Spleen (tissue), 11 donors: ENCODE measurements at regions not wholly inside any gene's neighbourhood (a gene's known extent, or its start where the extent isn't known, plus 50 kb on each side); places are given as distances from the start of the nearest gene placed in this dataset.
"Not testable (repeated sequence)": the region's sequence is repeated elsewhere in the genome, so short reads cannot be mapped to it uniquely, and the experiment has no call there.

Experiments used
- DNase-seq: peaks from one replicate; pipeline ENCODE4 v3.0.0-alpha.2; 2020
- H3K27ac ChIP-seq, 8 donors: fragments of 200-600 bp; sonication (generic) in 7 of 8; 1 replicate in 4 of 8; 2 replicates in 4 of 8; pipeline versions ENCODE4 v1.5.0 to v1.8.0; 2016 to 2021; ENCODE audit warnings: inconsistent platforms in 4 of 8, mild to moderate bottlenecking in 4 of 8, moderate library complexity in 1 of 8
- H3K27me3 ChIP-seq, 7 donors: fragments of 200-600 bp; sonication (generic) in 6 of 7; replicated peaks in 1 of 7; 1 replicate in 4 of 7; 2 replicates in 3 of 7; pipeline versions ENCODE4 v1.5.0 to v1.8.0; 2016 to 2021; ENCODE audit warnings: inconsistent platforms in 3 of 7, mild to moderate bottlenecking in 1 of 7
- H3K36me3 ChIP-seq, 6 donors: fragments of 200-600 bp; sonication (generic) in 5 of 6; 1 replicate in 4 of 6; 2 replicates in 2 of 6; pipeline versions ENCODE4 v1.5.0 to v1.8.0; 2016 to 2021; ENCODE audit warnings: inconsistent platforms in 2 of 6
- H3K4me1 ChIP-seq, 6 donors: fragments of 200-600 bp; sonication (generic) in 5 of 6; 1 replicate in 3 of 6; 2 replicates in 3 of 6; pipeline versions ENCODE4 v1.5.0 to v1.8.0; 2016 to 2021; ENCODE audit warnings: inconsistent platforms in 3 of 6
- H3K4me3 ChIP-seq, 8 donors: fragments of 200-600 bp; sonication (generic) in 7 of 8; 1 replicate in 4 of 8; 2 replicates in 4 of 8; pipeline versions ENCODE4 v1.5.0 to v1.8.0; 2016 to 2021; ENCODE audit warnings: inconsistent platforms in 4 of 8, mild to moderate bottlenecking in 4 of 8, moderate library complexity in 2 of 8
- H3K9me3 ChIP-seq, 8 donors: fragments of 200-600 bp; sonication (generic) in 7 of 8; 1 replicate in 4 of 8; 2 replicates in 4 of 8; pipeline versions ENCODE4 v1.5.0 to v1.8.0; 2016 to 2021; ENCODE audit warnings: inconsistent platforms in 4 of 8
- POLR2A ChIP-seq, 3 donors: fragments of 450-650 bp; IDR thresholded peaks; one replicate each; pipeline ENCODE4 v1.5.1; 2017; ENCODE audit warnings: antibody characterized with exemption in 3 of 3, mild to moderate bottlenecking in 1 of 3
- POLR2AphosphoS5 ChIP-seq, 3 donors: sonication (generic); formaldehyde crosslinking; IDR thresholded peaks; one replicate each; pipeline ENCODE4 v1.5.1; 2017; ENCODE audit warnings: antibody characterized with exemption in 3 of 3
- WGBS, 5 donors: extraction: QIAGEN DNeasy Blood & Tissue Kit in 3 of 5; methylation state at CpG; one replicate each; pipeline versions ENCODE4 v1.1.5 to v1.1.7; 2013 to 2018; 5-methylcytosine and 5-hydroxymethylcytosine counted together
- intact Hi-C: fragments of 100-400 bp; cut with DNase I; formaldehyde crosslinking; loops from one replicate; pipeline ENCODE4 v1.15.0; 2023; ENCODE audit warnings: low total_unique reads
- TF ChIP-seq, protein P1 (sequence below), 11 experiments: fragments of 200-600 bp in 7 of 11; fragments of 450-650 bp in 4 of 11; sonication (generic) in 4 of 11; IDR thresholded peaks in 8 of 11; conservative IDR thresholded peaks in 3 of 11; 1 replicate in 7 of 11; 2 replicates in 4 of 11; pipeline versions ENCODE4 v1.4.0 to v1.8.0; 2016 to 2021; ENCODE audit warnings: antibody characterized with exemption in 11 of 11, inconsistent platforms in 4 of 11, mild to moderate bottlenecking in 1 of 11
- donor health status: healthy with polysubstance abuse.
- donor health status: DM: no; HTN: no; CAD: no; lungs with moderate emphysema.
- donor health status: DM: no; HTN: no; CAD: no.
- donor health status: Bipolar disorder and iron deficiency.
- donor health status: healthy.
- donor health status: DM: no; HTN: no; CAD: no.
- donor health status: DM: yes; HTN: yes; CAD: no.

DNA sequence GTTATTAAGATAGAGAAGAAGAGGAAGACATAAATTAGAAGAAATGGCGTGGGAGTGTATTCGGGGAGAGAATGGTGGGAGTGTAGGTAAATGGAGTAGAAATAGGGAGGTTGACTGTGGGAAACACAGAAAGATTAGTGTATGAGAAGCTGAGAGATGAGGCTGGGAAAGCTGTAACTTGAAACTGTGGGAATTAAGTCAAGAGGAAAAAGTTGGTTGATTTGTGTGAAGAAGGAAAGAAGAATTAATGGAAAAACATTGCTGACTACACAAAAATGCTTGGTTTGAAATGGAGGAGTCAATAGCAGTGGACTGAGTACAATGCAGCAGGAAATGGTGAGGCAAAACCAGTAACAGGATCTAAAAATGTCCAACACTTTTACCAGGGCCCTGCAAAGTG lies 448.3 kb downstream of the PTPRC start:
- no peaks in the 10 kb centered on the region for H3K27me3 ChIP-seq
- no peaks in the 10 kb centered on the region for H3K36me3 ChIP-seq
- H3K4me3 ChIP-seq, result no peak overlapping the region
- H3K27ac ChIP-seq, result no peak overlapping the region
- peaks cover 8 to 28% (median 11%) of the 10 kb centered on the region in 6 donors for H3K4me1 ChIP-seq
- intact Hi-C loops, result no loop called here
- no peak for DNase-seq
- TF ChIP-seq POLR2A (IDR thresholded peaks at IDR 0.05) (no peak), POLR2AphosphoS5 (IDR thresholded peaks at IDR 0.05) (no peak)
- TF ChIP-seq, protein P1, sequence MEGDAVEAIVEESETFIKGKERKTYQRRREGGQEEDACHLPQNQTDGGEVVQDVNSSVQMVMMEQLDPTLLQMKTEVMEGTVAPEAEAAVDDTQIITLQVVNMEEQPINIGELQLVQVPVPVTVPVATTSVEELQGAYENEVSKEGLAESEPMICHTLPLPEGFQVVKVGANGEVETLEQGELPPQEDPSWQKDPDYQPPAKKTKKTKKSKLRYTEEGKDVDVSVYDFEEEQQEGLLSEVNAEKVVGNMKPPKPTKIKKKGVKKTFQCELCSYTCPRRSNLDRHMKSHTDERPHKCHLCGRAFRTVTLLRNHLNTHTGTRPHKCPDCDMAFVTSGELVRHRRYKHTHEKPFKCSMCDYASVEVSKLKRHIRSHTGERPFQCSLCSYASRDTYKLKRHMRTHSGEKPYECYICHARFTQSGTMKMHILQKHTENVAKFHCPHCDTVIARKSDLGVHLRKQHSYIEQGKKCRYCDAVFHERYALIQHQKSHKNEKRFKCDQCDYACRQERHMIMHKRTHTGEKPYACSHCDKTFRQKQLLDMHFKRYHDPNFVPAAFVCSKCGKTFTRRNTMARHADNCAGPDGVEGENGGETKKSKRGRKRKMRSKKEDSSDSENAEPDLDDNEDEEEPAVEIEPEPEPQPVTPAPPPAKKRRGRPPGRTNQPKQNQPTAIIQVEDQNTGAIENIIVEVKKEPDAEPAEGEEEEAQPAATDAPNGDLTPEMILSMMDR (IDR thresholded peaks at IDR 0.05 in 8 of 11, conservative IDR thresholded peaks at IDR 0.05 in 3 of 11), result no peak
- 91 to 95% (median 92%) methylated on average over 2 of the region's 2 CpGs for WGBS, 5 donors
- peaks cover 0 to 7% (median 0%) of the 10 kb centered on the region in 8 donors for H3K9me3 ChIP-seq

DNA sequence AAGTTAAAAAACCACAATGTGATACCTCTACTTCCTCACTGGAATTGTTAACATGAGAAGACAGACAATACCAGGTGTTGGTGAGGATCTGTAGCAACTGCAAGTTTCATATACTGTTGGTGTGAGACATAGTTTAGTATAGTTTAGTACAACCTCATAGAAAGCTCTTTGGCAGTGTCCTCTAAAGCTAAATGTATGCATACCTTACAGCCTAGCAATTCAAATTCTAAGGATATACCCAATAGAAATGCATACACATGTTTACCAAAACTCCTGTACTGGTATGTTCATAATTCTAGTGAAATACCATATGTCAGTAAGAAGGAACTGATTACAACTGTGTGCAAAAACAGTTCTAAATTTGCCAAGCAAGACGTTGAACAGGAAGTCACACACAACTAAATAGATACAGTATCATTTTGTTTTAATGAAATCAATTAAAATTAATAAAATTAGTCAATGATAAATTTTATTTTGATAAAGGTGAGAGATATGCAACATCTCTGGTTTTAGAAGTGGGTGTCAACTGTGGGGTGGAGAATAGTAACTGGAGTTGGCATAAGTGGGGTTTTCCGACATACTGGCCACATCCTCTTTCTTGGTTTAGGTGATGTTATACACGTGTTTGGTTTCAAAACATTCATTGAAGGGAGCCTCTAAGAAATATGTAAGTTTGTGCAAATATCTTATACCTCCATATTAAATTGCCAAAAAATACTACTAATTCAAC lies 450.7 kb downstream of the PTPRC start:
- TF ChIP-seq POLR2AphosphoS5 (IDR thresholded peaks at IDR 0.05) (no peak), POLR2A (IDR thresholded peaks at IDR 0.05) (no peak)
- TF ChIP-seq, protein P1 (IDR thresholded peaks at IDR 0.05 in 8 of 11, conservative IDR thresholded peaks at IDR 0.05 in 3 of 11), result no peak
- WGBS, 5 donors, result 16 to 34% (median 21%) methylated on average over 3 of the region's 3 CpGs
- DNase-seq, result no peak

DNA sequence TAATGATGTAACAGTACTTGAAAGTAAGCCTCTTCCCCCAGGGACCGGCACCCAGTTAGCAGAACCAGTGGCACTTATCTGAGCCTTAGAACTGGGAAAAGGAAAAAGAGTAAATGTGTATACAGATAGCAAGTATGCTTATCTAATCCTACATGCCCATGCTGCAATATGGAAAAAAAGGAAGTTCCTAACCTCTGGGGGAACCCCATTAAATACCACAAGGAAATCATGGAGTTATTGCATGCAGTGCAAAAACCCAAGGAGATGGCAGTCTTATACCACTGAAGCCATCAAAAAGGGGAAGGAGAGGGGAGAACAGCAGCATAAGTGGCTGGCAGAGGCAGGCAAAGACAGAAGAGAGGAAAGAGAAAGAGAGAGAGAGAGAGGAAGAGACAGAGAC lies 456.8 kb downstream of the PTPRC start:
- DNase-seq, intact Hi-C loops: not testable (repeated sequence)
- WGBS, 5 donors, result 36 to 71% (median 52%) methylated on average over 1 of the region's 1 CpG

More for the DNA sequence above, 450.7 kb downstream of the PTPRC start:
- no peaks in the 10 kb centered on the region for H3K36me3 ChIP-seq
- no peak overlapping the region for H3K4me3 ChIP-seq
- H3K9me3 ChIP-seq, result peaks cover 0 to 7% (median 0%) of the 10 kb centered on the region in 8 donors
- intact Hi-C loops, result no loop called here
- peaks cover 8 to 25% (median 11%) of the 10 kb centered on the region in 6 donors for H3K4me1 ChIP-seq
- H3K27ac ChIP-seq, result peak overlapping the region in 6 of 8 donors; percentile 1 to 73 (median 32)
- H3K27me3 ChIP-seq, result no peaks in the 10 kb centered on the region

DNA sequence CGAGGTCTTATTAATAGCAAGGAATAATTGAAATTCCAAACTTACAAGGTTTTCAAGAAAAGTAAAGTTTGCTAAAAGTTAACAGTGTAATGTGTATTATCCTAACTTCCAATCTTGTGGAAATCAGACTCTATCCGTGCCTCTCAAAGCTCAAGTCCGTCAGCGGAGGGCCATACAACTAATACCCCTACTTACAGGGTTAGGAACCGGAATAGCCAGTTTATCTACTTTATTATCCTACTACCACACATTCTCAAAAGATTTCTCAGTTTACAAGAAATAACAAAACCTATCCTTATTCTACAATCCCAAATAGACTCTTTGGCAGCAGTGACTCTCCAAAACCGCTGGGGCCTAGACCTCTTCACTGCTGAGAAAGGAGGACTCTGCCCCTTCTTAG lies 457.8 kb downstream of the PTPRC start:
- H3K9me3 ChIP-seq, result peaks cover 0 to 6% (median 0%) of the 10 kb centered on the region in 8 donors

More for the DNA sequence above, 456.8 kb downstream of the PTPRC start:
- H3K9me3 ChIP-seq, result peaks cover 0 to 12% (median 0%) of the 10 kb centered on the region in 8 donors
- H3K4me1 ChIP-seq, result peaks cover 0 to 20% (median 2%) of the 10 kb centered on the region in 6 donors
- H3K27me3 ChIP-seq, H3K36me3 ChIP-seq, H3K4me3 ChIP-seq: not testable (repeated sequence)
- peak overlapping the region in 1 of 8 donors; percentile 35 for H3K27ac ChIP-seq

More for the DNA sequence above, 457.8 kb downstream of the PTPRC start:
- H3K4me1 ChIP-seq, result peaks cover 0 to 20% (median 2%) of the 10 kb centered on the region in 6 donors
- intact Hi-C loops, result no loop called here
- TF ChIP-seq, protein P1 (IDR thresholded peaks at IDR 0.05 in 8 of 11, conservative IDR thresholded peaks at IDR 0.05 in 3 of 11), result no peak
- TF ChIP-seq POLR2AphosphoS5 (IDR thresholded peaks at IDR 0.05), result no peak
- TF ChIP-seq POLR2A (IDR thresholded peaks at IDR 0.05), result no peak
- DNase-seq, result no peak
- no peak overlapping the region for H3K4me3 ChIP-seq
- no peaks in the 10 kb centered on the region for H3K36me3 ChIP-seq
- no peaks in the 10 kb centered on the region for H3K27me3 ChIP-seq
- 88 to 97% (median 91%) methylated on average over 6 of the region's 6 CpGs for WGBS, 5 donors
- H3K27ac ChIP-seq, result peak overlapping the region in 1 of 8 donors; percentile 18
